GM23248 (cell line): ENCODE measurements at regions not wholly inside any gene's neighbourhood (a gene's known extent, or its start where the extent isn't known, plus 50 kb on each side); places are given as distances from the start of the nearest gene placed in this dataset.

Experiments used
- EZH2 ChIP-seq: fragments of 200-600 bp; sonication (generic); IDR thresholded peaks from 2 replicates; pipeline ENCODE4 v1.6.1; 2018; ENCODE audit warnings: antibody characterized with exemption, mild to moderate bottlenecking; ENCODE audit not compliant: insufficient read depth, poor library complexity, severe bottlenecking
- EZH2phosphoT487 ChIP-seq: fragments of 200-600 bp; sonication (generic); IDR thresholded peaks from 2 replicates; pipeline ENCODE4 v1.6.1; 2018; ENCODE audit warnings: antibody characterized with exemption, moderate library complexity, mild to moderate bottlenecking, low read depth; ENCODE audit not compliant: insufficient read depth

GRCh38 chr15:38111070-38111469, 141.6 kb upstream of the SPRED1 start:
- no peak for TF ChIP-seq EZH2
- no peak for TF ChIP-seq EZH2phosphoT487
